IMR-90 (cell line): ENCODE measurements at regions not wholly inside any gene's neighbourhood (a gene's known extent, or its start where the extent isn't known, plus 50 kb on each side); places are given as distances from the start of the nearest gene placed in this dataset.

Source experiments
- ATAC-seq: fragments of 200-7000 bp; cut with Tn5 transposase; 2 replicates; pipeline ENCODE4 v1.9.1; 2020; ENCODE audit warnings: low read depth, mild to moderate bottlenecking, moderate library complexity
- BruUV-seq: library from RNA; stranded (reverse); fragments of 400-500 nt; replicated peaks from 2 replicates; lab custom pipeline; 2021; lab: Mats Ljungman, UMichigan
- CTCF ChIA-PET: fragments of 300-600 bp; formaldehyde crosslinking; extraction: SDS; loops from one replicate; lab custom pipeline; 2021; ENCODE audit warnings: antibody characterized with exemption; lab: Yijun Ruan, JAX
- POLR2A ChIA-PET: fragments of 300-600 bp; sonication (Branson Sonifier 250); formaldehyde crosslinking; loops from one replicate; lab custom pipeline; 2022; ENCODE audit warnings: antibody characterized with exemption; ENCODE audit not compliant: unreplicated experiment; lab: Charles Lee
- DNase-seq: peaks from one replicate; pipeline ENCODE4 v3.0.0; 2013
- H2AFZ ChIP-seq: replicated peaks from 2 replicates; pipeline ENCODE3; 2013; ENCODE audit warnings: low read length, mild to moderate bottlenecking; ENCODE audit not compliant: poor library complexity
- H2AK5ac ChIP-seq: 2 replicates; pipeline ENCODE4 v1.6.1; 2013; ENCODE audit warnings: low read depth, low read length, inconsistent platforms
- H2AK9ac ChIP-seq: replicated peaks from 2 replicates; pipeline ENCODE3; 2013; ENCODE audit warnings: mild to moderate bottlenecking, low read depth, low read length, moderate library complexity; ENCODE audit not compliant: poor library complexity
- H2BK120ac ChIP-seq: 2 replicates; pipeline ENCODE4 v1.6.1; 2013; ENCODE audit warnings: low read depth, low read length, inconsistent platforms
- H2BK15ac ChIP-seq: 3 replicates; pipeline ENCODE4 v1.6.1; 2013; ENCODE audit warnings: low read depth, low read length, inconsistent platforms
- H2BK20ac ChIP-seq: 2 replicates; pipeline ENCODE4 v1.6.1; 2013; ENCODE audit warnings: low read depth, mild to moderate bottlenecking, inconsistent platforms, low read length, moderate library complexity
- H2BK5ac ChIP-seq: 2 replicates; pipeline ENCODE4 v1.6.1; 2013; ENCODE audit warnings: mild to moderate bottlenecking, low read depth, low read length, inconsistent platforms; ENCODE audit not compliant: poor library complexity, severe bottlenecking
- H3K14ac ChIP-seq: replicated peaks from 2 replicates; pipeline ENCODE4 v1.6.1; 2013; ENCODE audit warnings: low read depth, low read length, inconsistent platforms
- H3K18ac ChIP-seq: 2 replicates; pipeline ENCODE4 v1.6.1; 2013; ENCODE audit warnings: low read depth, low read length, control low read depth
- H3K23ac ChIP-seq: 2 replicates; pipeline ENCODE4 v1.6.1; 2013; ENCODE audit warnings: low read depth, low read length, inconsistent platforms
- H3K27ac ChIP-seq: 2 replicates; pipeline ENCODE4 v1.5.1; 2013; ENCODE audit warnings: mild to moderate bottlenecking, control low read depth, low read length; ENCODE audit not compliant: insufficient read depth
- H3K27me3 ChIP-seq: 2 replicates; pipeline ENCODE4 v1.6.1; 2013; ENCODE audit warnings: low read length; ENCODE audit not compliant: control insufficient read depth, insufficient read depth
- H3K36me3 ChIP-seq: 2 replicates; pipeline ENCODE4 v1.6.1; 2013; ENCODE audit warnings: low read length, mixed read lengths; ENCODE audit not compliant: control insufficient read depth, insufficient read depth
- H3K4ac ChIP-seq: 2 replicates; pipeline ENCODE4 v1.6.1; 2013; ENCODE audit warnings: low read depth, low read length, inconsistent platforms
- H3K4me1 ChIP-seq: 2 replicates; pipeline ENCODE4 v1.6.1; 2013; ENCODE audit warnings: low read length, mixed read lengths; ENCODE audit not compliant: control insufficient read depth, insufficient read depth
- H3K4me2 ChIP-seq: 2 replicates; pipeline ENCODE4 v1.6.1; 2013; ENCODE audit warnings: low read depth, mild to moderate bottlenecking, control low read depth, low read length, moderate library complexity
- H3K4me3 ChIP-seq: 2 replicates; pipeline ENCODE4 v1.5.1; 2013; ENCODE audit warnings: low read depth, mild to moderate bottlenecking, control low read depth, low read length, moderate library complexity; ENCODE audit not compliant: insufficient read depth
- H3K56ac ChIP-seq: 2 replicates; pipeline ENCODE4 v1.6.1; 2013; ENCODE audit warnings: low read length, inconsistent platforms; ENCODE audit not compliant: insufficient read depth; ENCODE audit errors: extremely low read depth
- H3K79me1 ChIP-seq, 2 experiments: 2 replicates each; pipeline ENCODE4 v1.6.1; 2013; ENCODE audit warnings: low read length in 2 of 2, inconsistent platforms in 1 of 2, low read depth in 1 of 2
- H3K9ac ChIP-seq: 2 replicates; pipeline ENCODE4 v1.6.1; 2013; ENCODE audit warnings: low read depth, low read length, control low read depth
- H3K9me1 ChIP-seq: 2 replicates; pipeline ENCODE4 v1.6.1; 2013; ENCODE audit warnings: low read length, inconsistent platforms; ENCODE audit not compliant: insufficient read depth
- H3K9me3 ChIP-seq: 2 replicates; pipeline ENCODE4 v1.6.1; 2013; ENCODE audit warnings: low read length; ENCODE audit not compliant: control insufficient read depth, insufficient read depth
- H4K20me1 ChIP-seq: 2 replicates; pipeline ENCODE4 v1.6.1; 2013; ENCODE audit warnings: low read length, inconsistent platforms; ENCODE audit not compliant: insufficient read depth
- H4K5ac ChIP-seq: 2 replicates; pipeline ENCODE4 v1.6.1; 2013; ENCODE audit warnings: mild to moderate bottlenecking, low read depth, low read length, control low read depth
- H4K8ac ChIP-seq, 2 experiments: 2 replicates each; pipeline ENCODE4 v1.6.1; 2013; ENCODE audit warnings: low read depth in 2 of 2, low read length in 2 of 2, control low read depth in 1 of 2, inconsistent platforms in 1 of 2
- H4K91ac ChIP-seq: 2 replicates; pipeline ENCODE4 v1.6.1; 2013; ENCODE audit warnings: low read depth, low read length, inconsistent platforms; ENCODE audit not compliant: insufficient read depth
- MAZ ChIP-seq: IDR thresholded peaks from 2 replicates; pipeline ENCODE4 v1.6.1; 2012; ENCODE audit warnings: low read depth, mild to moderate bottlenecking, low read length, improper control_type of control experiment, moderate library complexity, borderline replicate concordance
- POLR2A ChIP-seq: IDR thresholded peaks from 2 replicates; pipeline ENCODE4 v1.6.1; 2012; ENCODE audit warnings: mild to moderate bottlenecking, low read depth, low read length
- RAD21 ChIP-seq: IDR thresholded peaks from 2 replicates; pipeline ENCODE4 v1.6.1; 2012; ENCODE audit warnings: low read length, improper control_type of control experiment
- SMC3 ChIP-seq: fragments of 150-350 bp; IDR thresholded peaks from 2 replicates; pipeline ENCODE4 v1.6.1; 2016; ENCODE audit warnings: low read depth, mild to moderate bottlenecking, antibody characterized with exemption, low read length, moderate library complexity
- USF2 ChIP-seq: fragments of 150-350 bp; IDR thresholded peaks from 2 replicates; pipeline ENCODE4 v1.6.1; 2017; ENCODE audit warnings: mild to moderate bottlenecking, antibody characterized with exemption, low read length, low read depth
- WGBS, 2 experiments: methylation state at CpG; one replicate each; pipeline versions ENCODE4 v1.1.5 to v1.1.7; 2013; ENCODE audit warnings: missing lambda C conversion rate in 2 of 2; ENCODE audit not compliant: insufficient read length in 1 of 2; ENCODE audit errors: extremely low coverage in 2 of 2; 5-methylcytosine and 5-hydroxymethylcytosine counted together
- dilution Hi-C: fragments of 300-500 bp; cut with HindIII; formaldehyde crosslinking; loops from one replicate; pipeline ENCODE4 v1.14.3; 2018; ENCODE audit warnings: low sequenced_read_pairs; ENCODE audit not compliant: unreplicated experiment
- in situ Hi-C: fragments of 300-500 bp; cut with MboI; formaldehyde crosslinking; loops from 3 replicates; pipeline ENCODE4 v1.14.3; 2019; ENCODE audit warnings: low sequenced_read_pairs, inconsistent platforms, mixed read lengths
- intact Hi-C: fragments of 100-400 bp; cut with micrococcal nuclease; formaldehyde crosslinking; loops from 2 replicates; pipeline ENCODE4 v1.10.0; 2022
- TF ChIP-seq, protein P1 (sequence below): fragments of 150-350 bp; IDR thresholded peaks from 2 replicates; pipeline ENCODE4 v1.6.1; 2016; ENCODE audit warnings: low read depth, mild to moderate bottlenecking, low read length, moderate library complexity, borderline replicate concordance
- TF ChIP-seq, protein P2 (sequence below): conservative IDR thresholded peaks from 2 replicates; pipeline ENCODE4 v1.5.1; 2012; ENCODE audit warnings: mild to moderate bottlenecking, low read depth, low read length, improper control_type of control experiment

GRCh38 chr11:109853156-109853776, 239.9 kb upstream of the ZC3H12C start:
- ATAC-seq, result peak; percentile 87
- H3K36me3 ChIP-seq, result no peaks in the 10 kb centered on the region
- no peaks in the 10 kb centered on the region for H3K27me3 ChIP-seq
- H2AFZ ChIP-seq, result no peak overlapping the region
- no peak overlapping the region for H3K18ac ChIP-seq
- no peak overlapping the region for H3K4me2 ChIP-seq
- H2BK15ac ChIP-seq, result no peak overlapping the region
- TF ChIP-seq, protein P1, sequence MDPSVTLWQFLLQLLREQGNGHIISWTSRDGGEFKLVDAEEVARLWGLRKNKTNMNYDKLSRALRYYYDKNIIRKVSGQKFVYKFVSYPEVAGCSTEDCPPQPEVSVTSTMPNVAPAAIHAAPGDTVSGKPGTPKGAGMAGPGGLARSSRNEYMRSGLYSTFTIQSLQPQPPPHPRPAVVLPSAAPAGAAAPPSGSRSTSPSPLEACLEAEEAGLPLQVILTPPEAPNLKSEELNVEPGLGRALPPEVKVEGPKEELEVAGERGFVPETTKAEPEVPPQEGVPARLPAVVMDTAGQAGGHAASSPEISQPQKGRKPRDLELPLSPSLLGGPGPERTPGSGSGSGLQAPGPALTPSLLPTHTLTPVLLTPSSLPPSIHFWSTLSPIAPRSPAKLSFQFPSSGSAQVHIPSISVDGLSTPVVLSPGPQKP, result no peak
- TF ChIP-seq USF2 (no peak), MAZ (no peak), POLR2A (no peak), RAD21 (peak; percentile 87), SMC3 (peak; percentile 83)
- TF ChIP-seq, protein P2, sequence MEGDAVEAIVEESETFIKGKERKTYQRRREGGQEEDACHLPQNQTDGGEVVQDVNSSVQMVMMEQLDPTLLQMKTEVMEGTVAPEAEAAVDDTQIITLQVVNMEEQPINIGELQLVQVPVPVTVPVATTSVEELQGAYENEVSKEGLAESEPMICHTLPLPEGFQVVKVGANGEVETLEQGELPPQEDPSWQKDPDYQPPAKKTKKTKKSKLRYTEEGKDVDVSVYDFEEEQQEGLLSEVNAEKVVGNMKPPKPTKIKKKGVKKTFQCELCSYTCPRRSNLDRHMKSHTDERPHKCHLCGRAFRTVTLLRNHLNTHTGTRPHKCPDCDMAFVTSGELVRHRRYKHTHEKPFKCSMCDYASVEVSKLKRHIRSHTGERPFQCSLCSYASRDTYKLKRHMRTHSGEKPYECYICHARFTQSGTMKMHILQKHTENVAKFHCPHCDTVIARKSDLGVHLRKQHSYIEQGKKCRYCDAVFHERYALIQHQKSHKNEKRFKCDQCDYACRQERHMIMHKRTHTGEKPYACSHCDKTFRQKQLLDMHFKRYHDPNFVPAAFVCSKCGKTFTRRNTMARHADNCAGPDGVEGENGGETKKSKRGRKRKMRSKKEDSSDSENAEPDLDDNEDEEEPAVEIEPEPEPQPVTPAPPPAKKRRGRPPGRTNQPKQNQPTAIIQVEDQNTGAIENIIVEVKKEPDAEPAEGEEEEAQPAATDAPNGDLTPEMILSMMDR, result peak; percentile 91
- no peak overlapping the region for H3K23ac ChIP-seq
- H3K79me1 ChIP-seq, result no peaks in the 10 kb centered on the region
- no peak overlapping the region for H2AK9ac ChIP-seq
- no peak overlapping the region for H3K27ac ChIP-seq
- ChIA-PET POLR2A (no interaction called here), CTCF (interaction anchor here (0.9 to 1.2 kb wide), 5 partner anchors 10 to 87 kb away, joined by 3 to 9 read pairs (median 4); no protein-coding TSS in a partner anchor)
- WGBS, 2 experiments, result no CpG with 5 or more reads among the region's 5 CpGs
- no peak overlapping the region for H4K8ac ChIP-seq
- no peak overlapping the region for H2AK5ac ChIP-seq
- H3K4ac ChIP-seq, result no peak overlapping the region
- H2BK120ac ChIP-seq, result no peak overlapping the region
- dilution Hi-C loops (no loop called here), intact Hi-C loops (loop anchor here (1.0 to 10.0 kb wide), 6 partner anchors 86 to 1156 kb away; partner anchors contain the start of gene ZC3H12C), in situ Hi-C loops (loop anchor here (25.0 kb wide), 1 partner anchor 509 kb away; no protein-coding TSS in a partner anchor)
- H3K9me3 ChIP-seq, result no peaks in the 10 kb centered on the region
- peak; percentile 87 for DNase-seq
- no peak overlapping the region for H2BK5ac ChIP-seq
- H3K4me3 ChIP-seq, result no peak overlapping the region
- H4K20me1 ChIP-seq, result no peaks in the 10 kb centered on the region
- no peaks in the 10 kb centered on the region; the same call in 1 of the 2 replicates for H3K4me1 ChIP-seq
- no TSS peak for BruUV-seq
- no peak overlapping the region for H3K9ac ChIP-seq
- no peak overlapping the region for H3K56ac ChIP-seq
- peaks cover 3% of the 10 kb centered on the region; the same call in 1 of the 2 replicates for H3K9me1 ChIP-seq
- no peak overlapping the region for H4K5ac ChIP-seq
- H3K14ac ChIP-seq, result no peak overlapping the region
- 0 out of 2 replicates have a peak overlapping the region, but pooled peaks have one; percentile 16 for H2BK20ac ChIP-seq
- no peak overlapping the region for H4K91ac ChIP-seq
